Aorta (tissue), 5 donors: ENCODE measurements at regions not wholly inside any gene's neighbourhood (a gene's known extent, or its start where the extent isn't known, plus 50 kb on each side); places are given as distances from the start of the nearest gene placed in this dataset.

ENCODE experiments used
- ATAC-seq: fragments of 200-7000 bp; cut with Tn5 transposase; one replicate; pipeline ENCODE4 v1.9.1; 2022; ENCODE audit warnings: moderate library complexity; ENCODE audit not compliant: low FRiP score
- DNase-seq, 2 donors: peaks; one replicate each; pipeline ENCODE4 v3.0.0-alpha.2; 2020
- H3K27ac ChIP-seq, 2 donors: one replicate each; pipeline ENCODE4 v1.5.1; 2013; ENCODE audit warnings: low read length in 2 of 2, mild to moderate bottlenecking in 2 of 2, moderate library complexity in 2 of 2, control low read depth in 1 of 2, inconsistent platforms in 1 of 2, low read depth in 1 of 2
- H3K27me3 ChIP-seq, 2 donors: one replicate each; pipeline ENCODE4 v1.6.1; 2013; ENCODE audit warnings: control low read depth in 1 of 2, low read length in 1 of 2, mild to moderate bottlenecking in 1 of 2, moderate library complexity in 1 of 2; ENCODE audit not compliant: insufficient read depth in 2 of 2, control insufficient read depth in 1 of 2
- H3K36me3 ChIP-seq, 2 donors: one replicate each; pipeline ENCODE4 v1.6.1; 2013; ENCODE audit warnings: control low read depth in 1 of 2, low read length in 1 of 2, mild to moderate bottlenecking in 1 of 2; ENCODE audit not compliant: insufficient read depth in 2 of 2, control insufficient read depth in 1 of 2
- H3K4me1 ChIP-seq, 2 donors: one replicate each; pipeline ENCODE4 v1.6.1; 2013; ENCODE audit warnings: low read length in 2 of 2, control low read depth in 1 of 2, mild to moderate bottlenecking in 1 of 2, moderate library complexity in 1 of 2; ENCODE audit not compliant: insufficient read depth in 2 of 2, control insufficient read depth in 1 of 2
- H3K4me3 ChIP-seq, 2 donors: one replicate each; pipeline ENCODE4 v1.5.1; 2013; ENCODE audit warnings: low read length in 2 of 2, control low read depth in 1 of 2, mild to moderate bottlenecking in 1 of 2
- H3K9me3 ChIP-seq: one replicate; pipeline ENCODE4 v1.6.1; 2013; ENCODE audit warnings: mild to moderate bottlenecking, low read length; ENCODE audit not compliant: control insufficient read depth
- WGBS, 2 donors: extraction: QIAGEN DNeasy Blood & Tissue Kit; methylation state at CpG; one replicate each; pipeline ENCODE4 v1.1.7; 2013; 5-methylcytosine and 5-hydroxymethylcytosine counted together
- intact Hi-C, 2 donors: fragments of 100-400 bp; cut with DNase I; formaldehyde crosslinking; loops; one replicate each; pipeline versions ENCODE4 v1.14.2 to v1.15.0; 2022
- donor health status: healthy with polysubstance abuse.
- donor health status: Bipolar disorder and iron deficiency.
- donor health status: DM: no; HTN: no; CAD: no.
- donor health status: DM: no; HTN: no; CAD: no.
- donor health status: DM: yes; HTN: yes; CAD: no.

DNA sequence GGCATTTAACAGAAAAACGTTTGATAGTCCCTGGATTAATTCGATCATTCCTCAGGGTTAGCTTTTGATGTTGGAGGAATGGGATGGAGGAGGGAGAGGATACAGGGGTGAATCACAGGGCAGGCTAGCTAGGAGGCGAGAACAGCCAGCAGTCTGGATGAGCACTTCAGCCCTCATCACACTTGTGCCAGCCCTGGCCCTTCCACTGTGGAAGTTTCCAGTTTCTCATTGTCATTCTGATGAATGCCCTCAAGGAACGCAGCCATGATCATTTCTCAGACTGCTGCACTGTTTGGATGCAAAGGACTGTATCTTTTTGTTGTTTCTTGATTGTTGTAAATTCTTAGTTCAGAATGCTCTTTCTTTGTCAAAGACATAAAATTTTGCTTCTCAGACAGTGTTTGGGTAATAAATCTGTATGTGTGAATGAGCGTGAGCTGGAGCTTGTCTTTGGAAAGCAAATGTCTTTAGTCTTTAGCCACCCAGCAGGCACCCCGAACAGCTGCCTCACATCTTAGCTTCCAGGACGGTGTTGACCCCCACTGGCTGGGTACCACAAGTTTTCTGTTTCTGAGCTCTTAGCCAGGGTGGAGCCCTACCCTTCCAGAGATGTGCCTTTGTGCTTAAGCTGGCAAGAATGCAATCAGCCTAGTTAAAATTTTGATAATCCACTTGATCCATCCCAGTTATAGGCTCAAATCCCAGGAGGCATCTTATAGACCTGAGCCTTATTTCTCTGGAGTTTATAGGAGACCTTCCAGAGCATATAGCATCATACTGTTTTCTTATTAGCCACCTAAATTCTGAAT is 121.1 kb downstream of the PDCD6IP start:
- DNase-seq (no peak), ATAC-seq (no peak)
- Histone ChIP-seq H3K36me3 (no peaks in the 10 kb centered on the region), H3K27ac (no peak overlapping the region), H3K4me3 (no peak overlapping the region), H3K27me3 (no peaks in the 10 kb centered on the region), H3K9me3 (no peaks in the 10 kb centered on the region), H3K4me1 (no peaks in the 10 kb centered on the region)
- intact Hi-C loops = no loop called here
- 83 to 87% methylated on average over 7 of the region's 7 CpGs for WGBS, 2 donors

DNA sequence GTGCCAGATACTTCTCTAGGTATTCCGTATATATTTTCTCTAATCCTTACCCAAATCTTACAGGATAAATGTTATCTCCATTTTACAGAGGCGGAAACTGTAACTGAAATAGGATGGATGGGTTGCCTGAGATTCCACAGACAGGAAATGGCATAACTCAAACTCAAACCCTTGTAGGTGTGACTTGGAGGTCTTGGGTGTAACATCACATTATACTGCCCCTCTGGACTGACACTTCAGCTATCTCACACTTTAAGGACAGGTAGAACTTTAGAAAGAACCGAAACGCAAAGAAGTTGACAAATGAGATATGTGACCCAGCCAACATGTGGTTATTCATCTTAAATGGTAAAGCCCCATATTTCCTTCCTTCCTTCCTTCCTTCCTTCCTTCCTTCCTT is 122.1 kb downstream of the PDCD6IP start:
- WGBS, 2 donors = 96 to 98% methylated on average over 4 of the region's 4 CpGs

DNA sequence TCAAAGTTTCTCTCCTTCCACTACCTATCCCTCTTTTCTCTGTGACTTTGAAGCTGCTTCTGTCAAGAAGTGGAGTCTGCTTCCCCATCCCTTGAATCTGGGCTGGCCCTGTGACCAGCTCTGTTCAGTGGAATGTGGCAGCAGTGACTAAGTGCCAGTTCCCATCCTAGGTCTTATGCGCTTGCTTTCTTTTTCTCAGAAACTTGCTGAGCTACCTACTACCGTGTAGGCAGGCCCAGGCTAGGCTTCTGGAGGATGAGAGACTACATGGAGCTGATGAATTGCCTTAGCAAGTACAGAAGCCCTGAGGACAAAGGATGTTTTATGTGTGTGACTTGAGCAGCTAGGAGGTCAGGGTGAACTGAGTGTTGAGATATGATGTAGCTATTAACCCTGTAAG is 123.2 kb downstream of the PDCD6IP start:
- DNase-seq (no peak), ATAC-seq (no peak)
- H3K9me3 ChIP-seq = no peaks in the 10 kb centered on the region
- H3K27ac ChIP-seq = no peak overlapping the region
- intact Hi-C loops = no loop called here
- H3K4me3 ChIP-seq = no peak overlapping the region
- 76 to 80% methylated on average over 2 of the region's 2 CpGs for WGBS, 2 donors
- H3K4me1 ChIP-seq = no peaks in the 10 kb centered on the region
- no peaks in the 10 kb centered on the region for H3K36me3 ChIP-seq
- H3K27me3 ChIP-seq = no peaks in the 10 kb centered on the region

More for the DNA sequence above, 122.1 kb downstream of the PDCD6IP start:
- Histone ChIP-seq H3K4me1 (no peaks in the 10 kb centered on the region), H3K27me3 (no peaks in the 10 kb centered on the region), H3K9me3 (no peaks in the 10 kb centered on the region), H3K4me3 (no peak overlapping the region), H3K36me3 (no peaks in the 10 kb centered on the region), H3K27ac (no peak overlapping the region)
- intact Hi-C loops = no loop called here
- no peak for ATAC-seq
- DNase-seq = no peak

DNA sequence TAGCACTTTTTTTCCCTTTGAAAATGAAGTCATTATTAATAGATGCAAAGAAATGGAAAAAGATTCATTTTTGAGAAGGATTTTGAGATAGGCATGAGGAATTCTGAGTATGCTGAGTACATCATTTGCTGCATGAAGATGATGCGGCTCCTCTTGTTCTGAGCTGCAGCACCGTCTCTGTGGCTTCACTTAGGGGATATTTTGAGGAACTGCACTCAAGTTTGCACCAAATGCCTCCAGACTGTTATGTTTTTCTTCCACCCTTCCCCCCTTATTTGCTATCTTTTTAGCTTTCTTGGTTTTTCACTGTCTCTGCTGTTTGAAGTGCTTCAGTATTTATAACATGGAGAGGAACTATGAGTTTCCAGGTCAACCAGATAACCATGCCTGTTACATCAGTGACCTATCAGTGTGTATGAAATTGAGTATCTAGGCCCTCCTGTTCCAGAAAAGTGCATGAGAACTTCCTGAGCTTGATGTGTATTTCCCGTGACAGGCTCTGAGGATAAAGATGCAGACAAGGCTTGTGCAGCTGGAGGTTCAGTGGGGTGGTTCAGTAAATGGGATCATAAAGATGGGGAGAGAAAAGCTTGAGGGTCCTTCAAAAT is 128.7 kb downstream of the PDCD6IP start:
- Histone ChIP-seq H3K36me3 (no peaks in the 10 kb centered on the region), H3K27ac (no peak overlapping the region), H3K4me3 (no peak overlapping the region), H3K9me3 (no peaks in the 10 kb centered on the region), H3K27me3 (no peaks in the 10 kb centered on the region), H3K4me1 (no peaks in the 10 kb centered on the region)
- 94 to 99% methylated on average over 3 of the region's 3 CpGs for WGBS, 2 donors
- ATAC-seq (no peak), DNase-seq (no peak)
- intact Hi-C loops = no loop called here

DNA sequence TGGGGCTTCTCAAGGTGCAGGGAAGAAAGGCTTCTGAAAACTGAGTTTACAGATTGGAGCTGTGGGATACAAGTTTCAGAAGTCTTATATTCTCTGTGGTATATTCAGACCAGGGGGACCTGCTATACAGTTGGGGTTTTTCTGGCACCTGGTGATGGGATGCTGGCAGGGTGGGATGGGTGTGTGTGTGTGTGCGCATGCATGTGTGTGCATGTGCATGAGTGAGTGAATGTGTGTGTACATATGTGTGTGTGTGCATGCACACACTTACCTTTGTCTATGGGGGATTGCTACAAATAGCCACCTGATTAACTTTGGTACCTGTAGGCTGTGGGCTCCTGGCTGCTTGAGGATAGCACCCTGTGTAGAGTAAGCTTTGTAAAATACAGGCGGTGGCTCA is 131.4 kb downstream of the PDCD6IP start:
- Histone ChIP-seq H3K27me3 (no peaks in the 10 kb centered on the region), H3K9me3 (peaks cover 1% of the 10 kb centered on the region), H3K4me1 (no peaks in the 10 kb centered on the region), H3K36me3 (no peaks in the 10 kb centered on the region), H3K27ac (no peak overlapping the region), H3K4me3 (no peak overlapping the region)
- ATAC-seq (no peak), DNase-seq (no peak)
- WGBS, 2 donors = 83% methylated on average over 2 of the region's 2 CpGs
- intact Hi-C loops = no loop called here

DNA sequence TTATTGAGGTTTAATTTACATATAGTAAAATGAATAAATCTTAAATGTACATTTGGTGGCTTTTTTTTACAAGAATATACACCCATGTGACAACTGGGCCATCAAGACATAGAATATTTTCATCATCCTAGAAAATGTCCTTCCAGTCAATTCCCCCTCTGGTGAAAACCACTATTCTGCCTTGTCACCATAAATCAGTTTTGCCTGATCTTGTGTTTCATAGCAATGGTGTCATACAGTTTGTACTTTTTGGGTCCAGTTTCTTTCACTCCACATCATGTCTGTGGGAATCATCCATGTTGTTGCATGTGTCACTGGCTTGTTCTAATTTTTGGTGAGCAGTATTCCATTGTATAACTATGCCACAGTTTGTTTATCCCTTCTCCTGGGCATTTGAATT is 133.1 kb downstream of the PDCD6IP start:
- ATAC-seq = no peak
- H3K4me1 ChIP-seq = no peaks in the 10 kb centered on the region
- H3K4me3 ChIP-seq = no peak overlapping the region
- intact Hi-C loops = no loop called here
- peaks cover 1% of the 10 kb centered on the region for H3K9me3 ChIP-seq
- DNase-seq = no peak
- H3K27me3 ChIP-seq = no peaks in the 10 kb centered on the region
- no peaks in the 10 kb centered on the region for H3K36me3 ChIP-seq
- no peak overlapping the region for H3K27ac ChIP-seq

DNA sequence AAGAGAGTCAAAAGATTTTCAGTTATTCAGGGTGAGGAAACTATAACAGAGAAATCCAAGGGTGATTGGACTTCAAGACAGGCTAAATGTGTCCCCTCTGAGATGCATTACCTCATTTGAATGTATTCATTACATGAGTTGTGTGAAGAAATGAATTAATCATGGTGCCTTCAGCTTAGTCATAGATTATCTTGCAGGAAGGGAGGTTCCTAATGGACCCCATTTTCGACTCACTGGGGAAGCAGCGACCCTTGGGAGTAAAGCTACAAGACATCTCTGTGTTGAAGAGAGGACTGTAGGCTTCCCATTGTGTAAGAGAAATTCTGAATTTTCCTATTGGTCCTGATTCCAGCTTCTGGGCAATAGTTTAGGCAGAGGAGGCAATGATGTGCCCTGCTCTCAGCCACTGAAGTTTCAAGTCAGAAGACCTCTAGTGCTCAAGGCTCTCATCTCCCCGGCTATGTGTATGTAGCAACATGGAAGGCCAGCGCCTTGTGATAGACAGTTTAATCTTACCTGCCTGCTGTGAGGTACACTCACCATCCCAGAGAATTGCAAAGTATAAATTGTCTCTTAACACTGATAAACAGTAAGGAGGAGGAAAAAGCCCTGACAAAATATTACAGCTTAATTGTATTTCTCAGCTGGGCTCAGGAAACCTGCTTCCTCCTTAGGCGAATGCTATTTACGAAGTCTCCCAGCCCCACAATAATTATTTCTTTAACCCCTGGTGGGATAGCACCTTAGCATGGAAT is 133.8 kb downstream of the PDCD6IP start:
- H3K4me1 ChIP-seq = no peaks in the 10 kb centered on the region
- H3K9me3 ChIP-seq = peaks cover 1% of the 10 kb centered on the region
- no peaks in the 10 kb centered on the region for H3K27me3 ChIP-seq
- no peak overlapping the region for H3K4me3 ChIP-seq
- intact Hi-C loops = no loop called here
- H3K27ac ChIP-seq = no peak overlapping the region
- ATAC-seq (no peak), DNase-seq (no peak)
- WGBS, 2 donors = 90 to 92% methylated on average over 6 of the region's 6 CpGs
- no peaks in the 10 kb centered on the region for H3K36me3 ChIP-seq

DNA sequence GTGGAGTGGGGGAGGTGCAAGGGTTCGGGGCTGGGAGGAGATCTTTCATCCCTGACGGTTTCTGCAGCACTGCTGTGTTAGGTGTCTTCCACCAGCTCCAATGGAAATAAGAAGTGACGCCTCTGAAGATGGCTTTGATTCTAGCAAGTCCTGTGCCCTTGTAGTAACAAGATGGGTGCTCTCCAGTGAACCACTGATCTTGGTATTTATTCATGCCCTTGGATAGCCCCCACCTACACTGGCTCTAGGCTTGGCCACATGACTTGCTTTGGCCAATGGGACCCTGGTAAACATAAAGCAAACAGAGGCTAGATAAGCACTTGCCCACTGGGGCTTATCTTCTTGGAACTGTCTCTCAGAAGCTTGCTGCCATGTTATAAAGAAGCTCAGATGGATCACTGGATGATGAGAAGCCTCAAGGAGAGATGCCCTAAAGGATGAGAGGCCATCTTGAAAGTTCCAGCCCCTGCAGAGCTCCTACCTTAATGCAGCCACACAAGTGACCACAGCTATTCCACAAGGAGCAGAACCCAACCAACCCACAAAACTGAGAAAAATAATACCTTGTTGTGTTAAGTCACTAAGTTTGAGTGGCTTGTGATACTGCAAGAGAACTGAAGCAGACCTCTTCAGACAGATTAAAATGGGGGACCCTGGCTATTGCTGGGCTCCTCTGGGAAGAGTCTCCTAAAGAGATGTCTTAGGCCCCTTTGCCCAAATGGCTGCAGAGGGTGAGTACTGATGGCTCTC is 137.9 kb downstream of the PDCD6IP start:
- H3K36me3 ChIP-seq = no peaks in the 10 kb centered on the region
- no peaks in the 10 kb centered on the region for H3K27me3 ChIP-seq
- WGBS, 2 donors = 83 to 85% methylated on average over 3 of the region's 3 CpGs
- peaks cover 1% of the 10 kb centered on the region for H3K9me3 ChIP-seq
- DNase-seq (no peak), ATAC-seq (no peak)
- intact Hi-C loops = no loop called here
- no peak overlapping the region for H3K4me3 ChIP-seq
- no peak overlapping the region for H3K27ac ChIP-seq
- peaks cover 0 to 2% of the 10 kb centered on the region in 2 donors for H3K4me1 ChIP-seq
